ENCODE measurements at regions not wholly inside any gene's neighbourhood (a gene's known extent, or its start where the extent isn't known, plus 50 kb on each side); places are given as distances from the start of the nearest gene placed in this dataset.
A peak's percentile ranks its signal among the peaks of the same experiment; 100 is the strongest.

GRCh38 chr6:55667341-55667740, 88.3 kb upstream of the HMGCLL1 start:
- TF ChIP-seq CTCF (IDR thresholded peaks at IDR 0.05; ENCODE audit: unreplicated experiment in 3 of 3): no peak
- H3K9me3 Mint-ChIP-seq: peaks cover 17% of the 10 kb centered on the region
- peaks cover 9% of the 10 kb centered on the region for H3K36me3 Mint-ChIP-seq (ENCODE audit: low read depth)
- peak overlapping the region in 2 of 3 experiments; percentile 57 to 78 for H3K27ac Mint-ChIP-seq
- H3K4me1 Mint-ChIP-seq: peaks cover 42% of the 10 kb centered on the region
- no peak overlapping the region for H3K4me3 Mint-ChIP-seq
- H3K27me3 Mint-ChIP-seq (ENCODE audit: low read depth): no peaks in the 10 kb centered on the region

GRCh38 chr6:55666606-55667225, 87.7 kb upstream of the HMGCLL1 start:
- no peaks in the 10 kb centered on the region for H3K27me3 Mint-ChIP-seq (ENCODE audit: low read depth)
- peaks cover 24% of the 10 kb centered on the region for H3K9me3 Mint-ChIP-seq
- H3K36me3 Mint-ChIP-seq (ENCODE audit: low read depth): peaks cover 9% of the 10 kb centered on the region
- no peak overlapping the region for H3K4me3 Mint-ChIP-seq
- peak overlapping the region; percentile 53 to 87 (median 78) for H3K27ac Mint-ChIP-seq
- no peak for TF ChIP-seq CTCF (IDR thresholded peaks at IDR 0.05; ENCODE audit: unreplicated experiment in 3 of 3)
- H3K4me1 Mint-ChIP-seq: peaks cover 42% of the 10 kb centered on the region

- H3K36me3 Mint-ChIP-seq (ENCODE audit: low read depth): peaks cover 9% of the 10 kb centered on the region
- TF ChIP-seq CTCF (IDR thresholded peaks at IDR 0.05; ENCODE audit: unreplicated experiment in 3 of 3): no peak
- H3K4me3 Mint-ChIP-seq: no peak overlapping the region
- no peaks in the 10 kb centered on the region for H3K27me3 Mint-ChIP-seq (ENCODE audit: low read depth)
- peaks cover 27% of the 10 kb centered on the region for H3K9me3 Mint-ChIP-seq
- H3K4me1 Mint-ChIP-seq: peaks cover 42% of the 10 kb centered on the region
- peak overlapping the region in 2 of 3 experiments; percentile 43 to 78 for H3K27ac Mint-ChIP-seq
These were observed 87.0 kb upstream of the HMGCLL1 start for GRCh38 chr6:55666037-55666436.

- Mint-ChIP-seq H3K27ac (peak overlapping the region in 2 of 3 experiments; percentile 24 to 78), H3K9me3 (peaks cover 29% of the 10 kb centered on the region), H3K4me3 (no peak overlapping the region), H3K36me3 (ENCODE audit: low read depth) (peaks cover 9% of the 10 kb centered on the region), H3K4me1 (peaks cover 42% of the 10 kb centered on the region), H3K27me3 (ENCODE audit: low read depth) (no peaks in the 10 kb centered on the region)
- no peak for TF ChIP-seq CTCF (IDR thresholded peaks at IDR 0.05; ENCODE audit: unreplicated experiment in 3 of 3)
These were observed 85.9 kb upstream of the HMGCLL1 start for GRCh38 chr6:55664591-55665587.

- H3K4me1 Mint-ChIP-seq: peaks cover 42% of the 10 kb centered on the region
- H3K4me3 Mint-ChIP-seq: no peak overlapping the region
- peaks cover 29% of the 10 kb centered on the region for H3K9me3 Mint-ChIP-seq
- H3K27me3 Mint-ChIP-seq (ENCODE audit: low read depth): no peaks in the 10 kb centered on the region
- H3K27ac Mint-ChIP-seq: peak overlapping the region in 1 of 3 experiments; percentile 11
- H3K36me3 Mint-ChIP-seq (ENCODE audit: low read depth): peaks cover 9% of the 10 kb centered on the region
- no peak for TF ChIP-seq CTCF (IDR thresholded peaks at IDR 0.05; ENCODE audit: unreplicated experiment in 3 of 3)
These were observed 84.9 kb upstream of the HMGCLL1 start for GRCh38 chr6:55663914-55664313.

Data from nephron (organoid).